H9 (cell line): ENCODE measurements at regions not wholly inside any gene's neighbourhood (a gene's known extent, or its start where the extent isn't known, plus 50 kb on each side); places are given as distances from the start of the nearest gene placed in this dataset.

Experiments
- DNase-seq: peaks from one replicate; pipeline ENCODE4 v3.0.0-alpha.2; 2017
- H2AFZ ChIP-seq: one replicate; pipeline ENCODE4 v1.6.1; 2013; ENCODE audit warnings: mild to moderate bottlenecking, low read length, control low read depth, moderate library complexity
- H2AK5ac ChIP-seq: 2 replicates; pipeline ENCODE4 v1.6.1; 2013; ENCODE audit warnings: low read length, control low read depth, mixed read lengths; ENCODE audit not compliant: insufficient read length
- H2BK120ac ChIP-seq: one replicate; pipeline ENCODE4 v1.6.1; 2013; ENCODE audit warnings: low read depth, mild to moderate bottlenecking, low read length, control low read depth, inconsistent platforms; ENCODE audit not compliant: poor library complexity, severe bottlenecking
- H2BK12ac ChIP-seq: 2 replicates; pipeline ENCODE4 v1.6.1; 2013; ENCODE audit warnings: low read length, control low read depth, mixed read lengths, low read depth; ENCODE audit not compliant: insufficient read length
- H2BK15ac ChIP-seq: 2 replicates; pipeline ENCODE4 v1.6.1; 2013; ENCODE audit warnings: low read depth, low read length, control low read depth
- H2BK20ac ChIP-seq: one replicate; pipeline ENCODE4 v1.6.1; 2013; ENCODE audit warnings: low read depth, mild to moderate bottlenecking, low read length, control low read depth, inconsistent platforms; ENCODE audit not compliant: poor library complexity, severe bottlenecking
- H2BK5ac ChIP-seq: 2 replicates; pipeline ENCODE4 v1.6.1; 2013; ENCODE audit warnings: low read length, control low read depth, mixed read lengths; ENCODE audit not compliant: insufficient read length
- H3K14ac ChIP-seq: 2 replicates; pipeline ENCODE4 v1.6.1; 2013; ENCODE audit warnings: low read length, control low read depth; ENCODE audit not compliant: insufficient read depth
- H3K18ac ChIP-seq: 2 replicates; pipeline ENCODE4 v1.6.1; 2013; ENCODE audit warnings: low read depth, mild to moderate bottlenecking, mixed read lengths, low read length, control low read depth; ENCODE audit not compliant: insufficient read length
- H3K23ac ChIP-seq: 2 replicates; pipeline ENCODE4 v1.6.1; 2013; ENCODE audit warnings: low read length, control low read depth, mixed read lengths, low read depth; ENCODE audit not compliant: insufficient read length
- H3K23me2 ChIP-seq: 2 replicates; pipeline ENCODE4 v1.6.1; 2013; ENCODE audit warnings: low read depth, mild to moderate bottlenecking, mixed read lengths, low read length, control low read depth; ENCODE audit not compliant: insufficient read length, poor library complexity, severe bottlenecking
- H3K27ac ChIP-seq: 2 replicates; pipeline ENCODE4 v1.5.1; 2013; ENCODE audit warnings: low read length, control low read depth, mixed read lengths, low read depth; ENCODE audit not compliant: insufficient read length
- H3K27me3 ChIP-seq: 2 replicates; pipeline ENCODE4 v1.6.1; 2013; ENCODE audit warnings: low read length, control low read depth, inconsistent platforms; ENCODE audit not compliant: insufficient read depth
- H3K4ac ChIP-seq: 2 replicates; pipeline ENCODE4 v1.6.1; 2013; ENCODE audit warnings: low read depth, mild to moderate bottlenecking, control low read depth, inconsistent platforms, low read length, moderate library complexity
- H3K4me1 ChIP-seq: 2 replicates; pipeline ENCODE4 v1.6.1; 2013; ENCODE audit warnings: low read length, control low read depth, inconsistent platforms; ENCODE audit not compliant: insufficient read depth
- H3K4me2 ChIP-seq: 2 replicates; pipeline ENCODE4 v1.6.1; 2013; ENCODE audit warnings: low read length, control low read depth, mixed read lengths; ENCODE audit not compliant: insufficient read length, insufficient read depth
- H3K56ac ChIP-seq: 2 replicates; pipeline ENCODE4 v1.6.1; 2013; ENCODE audit warnings: low read depth, mild to moderate bottlenecking, mixed read lengths, low read length, control low read depth; ENCODE audit not compliant: insufficient read length
- H3K79me1 ChIP-seq: 2 replicates; pipeline ENCODE4 v1.6.1; 2013; ENCODE audit warnings: low read depth, mild to moderate bottlenecking, moderate library complexity, low read length, control low read depth, inconsistent platforms; ENCODE audit not compliant: insufficient read depth, poor library complexity, severe bottlenecking
- H3K79me2 ChIP-seq: 2 replicates; pipeline ENCODE4 v1.6.1; 2013; ENCODE audit warnings: low read length, control low read depth, inconsistent platforms; ENCODE audit not compliant: insufficient read depth
- H3K9ac ChIP-seq: 2 replicates; pipeline ENCODE4 v1.6.1; 2013; ENCODE audit warnings: low read length, control low read depth, mixed read lengths; ENCODE audit not compliant: insufficient read length; ENCODE audit errors: extremely low read depth
- H3K9me3 ChIP-seq: one replicate; pipeline ENCODE4 v1.6.1; 2013; ENCODE audit warnings: low read depth, low read length, inconsistent platforms; ENCODE audit not compliant: control insufficient read depth
- H3T11ph ChIP-seq: one replicate; pipeline ENCODE4 v1.6.1; 2013; ENCODE audit warnings: mild to moderate bottlenecking, low read length, control low read depth, inconsistent platforms
- H4K20me1 ChIP-seq: one replicate; pipeline ENCODE4 v1.6.1; 2013; ENCODE audit not compliant: control insufficient read depth, insufficient read length, insufficient read depth
- H4K5ac ChIP-seq: 2 replicates; pipeline ENCODE4 v1.6.1; 2013; ENCODE audit warnings: low read depth, mild to moderate bottlenecking, mixed read lengths, low read length, control low read depth; ENCODE audit not compliant: insufficient read length
- H4K8ac ChIP-seq: replicated peaks from 2 replicates; pipeline ENCODE4 v1.6.1; 2013; ENCODE audit warnings: low read length, control low read depth, mixed read lengths, low read depth; ENCODE audit not compliant: insufficient read length
- H4K91ac ChIP-seq: 2 replicates; pipeline ENCODE4 v1.6.1; 2013; ENCODE audit warnings: low read depth, mild to moderate bottlenecking, moderate library complexity, mixed read lengths, low read length, control low read depth; ENCODE audit not compliant: insufficient read length
- H3K27ac Mint-ChIP-seq, 3 experiments: 2 replicates in 2 of 3; 3 replicates in 1 of 3; pipeline ENCODE4 v1.8.0; 2020 to 2021; ENCODE audit warnings: mixed read lengths in 3 of 3, mild to moderate bottlenecking in 1 of 3, moderate library complexity in 1 of 3
- H3K27me3 Mint-ChIP-seq: 2 replicates; pipeline ENCODE4 v1.8.0; 2021; ENCODE audit warnings: low read depth, mild to moderate bottlenecking, moderate library complexity, mixed read lengths
- H3K36me3 Mint-ChIP-seq, 3 experiments: 2 replicates in 2 of 3; 3 replicates in 1 of 3; pipeline ENCODE4 v1.8.0; 2020 to 2021; ENCODE audit warnings: low read depth in 3 of 3, mixed read lengths in 3 of 3; ENCODE audit not compliant: insufficient read depth in 1 of 3
- H3K4me1 Mint-ChIP-seq, 2 experiments: 2 replicates each; pipeline ENCODE4 v1.8.0; 2020; ENCODE audit warnings: mixed read lengths in 2 of 2
- H3K4me3 Mint-ChIP-seq, 2 experiments: 2 replicates in 1 of 2; 3 replicates in 1 of 2; pipeline ENCODE4 v1.8.0; 2020 to 2021; ENCODE audit warnings: mild to moderate bottlenecking in 2 of 2, mixed read lengths in 2 of 2, moderate library complexity in 1 of 2
- H3K9me3 Mint-ChIP-seq, 2 experiments: 2 replicates in 1 of 2; 3 replicates in 1 of 2; pipeline ENCODE4 v1.8.0; 2020; ENCODE audit warnings: mild to moderate bottlenecking in 2 of 2, mixed read lengths in 2 of 2, moderate library complexity in 1 of 2
- CTCF ChIP-seq: fragments of 200-600 bp; sonication (generic); conservative IDR thresholded peaks from 3 replicates; pipeline ENCODE4 v1.8.0; 2021; ENCODE audit warnings: antibody characterized with exemption, mild to moderate bottlenecking
- WGBS: extraction: QIAGEN DNeasy Blood & Tissue Kit; methylation state at CpG from one replicate; pipeline ENCODE4 v1.1.7; 2013; ENCODE audit warnings: missing lambda C conversion rate, low lambda C conversion rate, mixed read lengths; ENCODE audit not compliant: insufficient read length; ENCODE audit errors: extremely low coverage; 5-methylcytosine and 5-hydroxymethylcytosine counted together

GRCh38 chr21:20554785-20555184 is 443.4 kb upstream of the NCAM2 start:
- WGBS, result no CpG with 5 or more reads among the region's 3 CpGs
- Histone ChIP-seq H2BK12ac (no peak overlapping the region), H3K14ac (no peak overlapping the region), H4K5ac (no peak overlapping the region), H3K79me2 (no peaks in the 10 kb centered on the region), H3K9me3 (no peaks in the 10 kb centered on the region), H3K79me1 (no peaks in the 10 kb centered on the region), H3K4me2 (no peak overlapping the region), H3K4me1 (no peaks in the 10 kb centered on the region), H2BK15ac (no peak overlapping the region), H2BK5ac (no peak overlapping the region), H4K8ac (no peak overlapping the region), H3K18ac (no peak overlapping the region), H3K23me2 (no peaks in the 10 kb centered on the region), H4K91ac (no peak overlapping the region), H2BK20ac (no peak overlapping the region), H4K20me1 (no peaks in the 10 kb centered on the region), H2AK5ac (no peak overlapping the region), H3K23ac (no peak overlapping the region), H3K9ac (no peak overlapping the region), H2AFZ (no peak overlapping the region), H3K56ac (no peak overlapping the region), H3K27me3 (no peaks in the 10 kb centered on the region), H2BK120ac (no peak overlapping the region), H3K27ac (no peak overlapping the region), H3K4ac (no peak overlapping the region), H3T11ph (no peak overlapping the region)
- H3K27ac Mint-ChIP-seq, result no peak overlapping the region
- no peaks in the 10 kb centered on the region for H3K36me3 Mint-ChIP-seq
- H3K4me3 Mint-ChIP-seq, result no peak overlapping the region
- no peaks in the 10 kb centered on the region for H3K9me3 Mint-ChIP-seq
- peaks cover 3 to 5% of the 10 kb centered on the region in 2 experiments; a peak in 1 of 4 replicates for H3K4me1 Mint-ChIP-seq
- no peak for TF ChIP-seq CTCF
- no peak for DNase-seq
- no peaks in the 10 kb centered on the region for H3K27me3 Mint-ChIP-seq
